CD8-positive, alpha-beta memory T cell (primary cell): ENCODE measurements at regions not wholly inside any gene's neighbourhood (a gene's known extent, or its start where the extent isn't known, plus 50 kb on each side); places are given as distances from the start of the nearest gene placed in this dataset.

Source experiments
- CTCF ChIA-PET: fragments of 350-600 bp; sonication (Branson Sonifier 250); formaldehyde crosslinking; loops from one replicate; lab custom pipeline; 2021; ENCODE audit warnings: antibody characterized with exemption; lab: Charles Lee
- POLR2A ChIA-PET: fragments of 350-600 bp; sonication (Branson Sonifier 250); formaldehyde crosslinking; loops from one replicate; lab custom pipeline; 2021; ENCODE audit warnings: antibody characterized with exemption; lab: Charles Lee
- DNase-seq, 5 donors: peaks; one replicate each; pipeline versions ENCODE4 v3.0.0 to v3.0.0-alpha.2; 2020 to 2022; ENCODE audit warnings: mixed read lengths in 1 of 5
- H3K27ac ChIP-seq: one replicate; pipeline ENCODE4 v1.7.0; 2013; ENCODE audit warnings: low read depth, mild to moderate bottlenecking, low read length, moderate library complexity
- H3K27me3 ChIP-seq: 2 replicates; pipeline ENCODE4 v1.7.0; 2013; ENCODE audit warnings: low read length, mild to moderate bottlenecking; ENCODE audit not compliant: insufficient read depth, poor library complexity, severe bottlenecking
- H3K36me3 ChIP-seq: 2 replicates; pipeline ENCODE4 v1.7.0; 2013; ENCODE audit warnings: mild to moderate bottlenecking, low read length, moderate library complexity; ENCODE audit not compliant: insufficient read depth
- H3K4me1 ChIP-seq: 2 replicates; pipeline ENCODE4 v1.7.0; 2013; ENCODE audit warnings: mild to moderate bottlenecking, low read length, moderate library complexity; ENCODE audit not compliant: insufficient read depth
- H3K4me3 ChIP-seq: 2 replicates; pipeline ENCODE4 v1.7.0; 2013; ENCODE audit warnings: mild to moderate bottlenecking, low read length
- H3K9me3 ChIP-seq: 2 replicates; pipeline ENCODE4 v1.7.0; 2013; ENCODE audit warnings: mild to moderate bottlenecking, low read length
- H3K27ac Mint-ChIP-seq, 8 donors: one replicate each; pipeline ENCODE4 v1.8.0; 2020 to 2021; ENCODE audit warnings: mixed read lengths in 8 of 8, mild to moderate bottlenecking in 6 of 8, inconsistent platforms in 3 of 8, moderate library complexity in 3 of 8
- H3K27me3 Mint-ChIP-seq, 2 donors: one replicate each; pipeline ENCODE4 v1.8.0; 2020 to 2021; ENCODE audit warnings: mixed read lengths in 2 of 2, mild to moderate bottlenecking in 1 of 2, moderate library complexity in 1 of 2
- H3K36me3 Mint-ChIP-seq, 3 donors: one replicate each; pipeline ENCODE4 v1.8.0; 2020 to 2021; ENCODE audit warnings: mixed read lengths in 3 of 3, inconsistent platforms in 1 of 3, mild to moderate bottlenecking in 1 of 3
- H3K4me1 Mint-ChIP-seq, 3 donors: one replicate each; pipeline ENCODE4 v1.8.0; 2020 to 2021; ENCODE audit warnings: mixed read lengths in 3 of 3, inconsistent platforms in 1 of 3, mild to moderate bottlenecking in 1 of 3
- H3K4me3 Mint-ChIP-seq, 7 donors: one replicate each; pipeline ENCODE4 v1.8.0; 2020 to 2021; ENCODE audit warnings: mixed read lengths in 7 of 7, mild to moderate bottlenecking in 6 of 7, moderate library complexity in 4 of 7, inconsistent platforms in 2 of 7
- H3K9me3 Mint-ChIP-seq, 5 donors: one replicate each; pipeline ENCODE4 v1.8.0; 2020 to 2022; ENCODE audit warnings: mixed read lengths in 5 of 5, mild to moderate bottlenecking in 3 of 5, moderate library complexity in 2 of 5, inconsistent platforms in 1 of 5

GRCh38 chr3:59249004-59249403 lies 199.2 kb upstream of the CFAP20DC start:
- no peaks in the 10 kb centered on the region for H3K27me3 ChIP-seq
- H3K27me3 Mint-ChIP-seq, result peaks cover 0 to 2% of the 10 kb centered on the region in 2 donors
- H3K4me3 Mint-ChIP-seq, result no peak overlapping the region
- H3K9me3 Mint-ChIP-seq, result no peaks in the 10 kb centered on the region
- H3K27ac ChIP-seq, result no peak overlapping the region
- no peaks in the 10 kb centered on the region for H3K9me3 ChIP-seq
- H3K4me3 ChIP-seq, result no peak overlapping the region
- no peaks in the 10 kb centered on the region for H3K36me3 ChIP-seq
- no peak for DNase-seq
- no peaks in the 10 kb centered on the region for H3K4me1 ChIP-seq
- H3K27ac Mint-ChIP-seq, result peak overlapping the region in 1 of 8 donors; percentile 72
- no peaks in the 10 kb centered on the region for H3K36me3 Mint-ChIP-seq
- POLR2A ChIA-PET, result no interaction called here
- CTCF ChIA-PET, result no interaction called here
- peaks cover 0 to 8% (median 5%) of the 10 kb centered on the region in 3 donors for H3K4me1 Mint-ChIP-seq

- Histone ChIP-seq H3K4me1 (no peaks in the 10 kb centered on the region), H3K27ac (no peak overlapping the region), H3K9me3 (no peaks in the 10 kb centered on the region), H3K36me3 (no peaks in the 10 kb centered on the region), H3K4me3 (no peak overlapping the region), H3K27me3 (no peaks in the 10 kb centered on the region)
- H3K9me3 Mint-ChIP-seq, result no peaks in the 10 kb centered on the region
- no peaks in the 10 kb centered on the region for H3K36me3 Mint-ChIP-seq
- POLR2A ChIA-PET, result no interaction called here
- peaks cover 0 to 8% (median 5%) of the 10 kb centered on the region in 3 donors for H3K4me1 Mint-ChIP-seq
- DNase-seq, result no peak
- CTCF ChIA-PET, result no interaction called here
- H3K27me3 Mint-ChIP-seq, result peaks cover 0 to 1% of the 10 kb centered on the region in 2 donors
- no peak overlapping the region for H3K4me3 Mint-ChIP-seq
- no peak overlapping the region for H3K27ac Mint-ChIP-seq
Measured at GRCh38 chr3:59247402-59247841, 197.6 kb upstream of the CFAP20DC start.

- Histone ChIP-seq H3K4me3 (no peak overlapping the region), H3K9me3 (no peaks in the 10 kb centered on the region), H3K27ac (no peak overlapping the region), H3K27me3 (no peaks in the 10 kb centered on the region), H3K4me1 (no peaks in the 10 kb centered on the region), H3K36me3 (no peaks in the 10 kb centered on the region)
- CTCF ChIA-PET, result no interaction called here
- Mint-ChIP-seq H3K27ac (no peak overlapping the region), H3K36me3 (no peaks in the 10 kb centered on the region), H3K27me3 (peaks cover 0 to 3% of the 10 kb centered on the region in 2 donors), H3K9me3 (no peaks in the 10 kb centered on the region), H3K4me3 (no peak overlapping the region), H3K4me1 (peaks cover 0 to 8% (median 5%) of the 10 kb centered on the region in 3 donors)
- POLR2A ChIA-PET, result no interaction called here
- no peak for DNase-seq
Measured at GRCh38 chr3:59246719-59247401, 197.0 kb upstream of the CFAP20DC start.

- peaks cover 0 to 3% of the 10 kb centered on the region in 2 donors for H3K27me3 Mint-ChIP-seq
Measured at GRCh38 chr3:59245859-59246501, 196.2 kb upstream of the CFAP20DC start.

GRCh38 chr3:59245300-59245858 lies 195.6 kb upstream of the CFAP20DC start:
- Mint-ChIP-seq H3K4me1 (peaks cover 0 to 8% (median 5%) of the 10 kb centered on the region in 3 donors), H3K9me3 (no peaks in the 10 kb centered on the region), H3K4me3 (no peak overlapping the region), H3K36me3 (no peaks in the 10 kb centered on the region), H3K27me3 (peaks cover 0 to 3% of the 10 kb centered on the region in 2 donors), H3K27ac (no peak overlapping the region)
- Histone ChIP-seq H3K27me3 (no peaks in the 10 kb centered on the region), H3K27ac (no peak overlapping the region), H3K36me3 (no peaks in the 10 kb centered on the region), H3K4me1 (no peaks in the 10 kb centered on the region), H3K4me3 (no peak overlapping the region), H3K9me3 (no peaks in the 10 kb centered on the region)
- ChIA-PET POLR2A (no interaction called here), CTCF (no interaction called here)
- no peak for DNase-seq

More at GRCh38 chr3:59245859-59246501, 196.2 kb upstream of the CFAP20DC start:
- H3K9me3 Mint-ChIP-seq, result no peaks in the 10 kb centered on the region
- H3K27ac Mint-ChIP-seq, result no peak overlapping the region
- ChIA-PET CTCF (no interaction called here), POLR2A (no interaction called here)
- Histone ChIP-seq H3K36me3 (no peaks in the 10 kb centered on the region), H3K9me3 (no peaks in the 10 kb centered on the region), H3K27me3 (no peaks in the 10 kb centered on the region), H3K4me1 (no peaks in the 10 kb centered on the region), H3K4me3 (no peak overlapping the region), H3K27ac (no peak overlapping the region)
- H3K4me1 Mint-ChIP-seq, result peaks cover 0 to 8% (median 5%) of the 10 kb centered on the region in 3 donors
- no peak overlapping the region for H3K4me3 Mint-ChIP-seq
- H3K36me3 Mint-ChIP-seq, result no peaks in the 10 kb centered on the region
- no peak for DNase-seq

- CTCF ChIA-PET, result no interaction called here
- no peak for DNase-seq
- no peaks in the 10 kb centered on the region for H3K27me3 ChIP-seq
- H3K4me1 Mint-ChIP-seq, result peaks cover 0 to 8% (median 5%) of the 10 kb centered on the region in 3 donors
- no peaks in the 10 kb centered on the region for H3K4me1 ChIP-seq
- no peak overlapping the region for H3K27ac ChIP-seq
- H3K27ac Mint-ChIP-seq, result no peak overlapping the region
- H3K9me3 Mint-ChIP-seq, result no peaks in the 10 kb centered on the region
- no peak overlapping the region for H3K4me3 ChIP-seq
- peaks cover 0 to 3% of the 10 kb centered on the region in 2 donors for H3K27me3 Mint-ChIP-seq
- no peaks in the 10 kb centered on the region for H3K36me3 ChIP-seq
- no peaks in the 10 kb centered on the region for H3K36me3 Mint-ChIP-seq
- H3K9me3 ChIP-seq, result no peaks in the 10 kb centered on the region
- POLR2A ChIA-PET, result no interaction called here
- H3K4me3 Mint-ChIP-seq, result no peak overlapping the region
Measured at GRCh38 chr3:59244343-59244742, 194.5 kb upstream of the CFAP20DC start.

- Mint-ChIP-seq H3K9me3 (peaks cover 0 to 2% (median 0%) of the 10 kb centered on the region in 5 donors), H3K27me3 (peaks cover 4 to 6% of the 10 kb centered on the region in 2 donors), H3K36me3 (no peaks in the 10 kb centered on the region), H3K27ac (no peak overlapping the region), H3K4me3 (no peak overlapping the region), H3K4me1 (peaks cover 0 to 8% (median 5%) of the 10 kb centered on the region in 3 donors)
- Histone ChIP-seq H3K4me3 (no peak overlapping the region), H3K27ac (no peak overlapping the region), H3K27me3 (no peaks in the 10 kb centered on the region), H3K36me3 (no peaks in the 10 kb centered on the region), H3K9me3 (no peaks in the 10 kb centered on the region), H3K4me1 (no peaks in the 10 kb centered on the region)
- CTCF ChIA-PET, result no interaction called here
- no peak for DNase-seq
- POLR2A ChIA-PET, result interaction anchor here (0.6 kb wide), 1 partner anchor 8 kb away, joined by 3 read pairs; no protein-coding TSS in a partner anchor
Measured at GRCh38 chr3:59243476-59243875, 193.7 kb upstream of the CFAP20DC start.

- Histone ChIP-seq H3K4me3 (no peak overlapping the region), H3K27ac (no peak overlapping the region), H3K36me3 (no peaks in the 10 kb centered on the region), H3K27me3 (no peaks in the 10 kb centered on the region), H3K9me3 (no peaks in the 10 kb centered on the region), H3K4me1 (peaks cover 1% of the 10 kb centered on the region)
- peaks cover 0 to 3% (median 0%) of the 10 kb centered on the region in 3 donors for H3K36me3 Mint-ChIP-seq
- CTCF ChIA-PET, result no interaction called here
- no peak overlapping the region for H3K4me3 Mint-ChIP-seq
- peaks cover 0 to 2% (median 0%) of the 10 kb centered on the region in 5 donors for H3K9me3 Mint-ChIP-seq
- peaks cover 14 to 16% of the 10 kb centered on the region in 2 donors for H3K27me3 Mint-ChIP-seq
- H3K27ac Mint-ChIP-seq, result no peak overlapping the region
- no peak for DNase-seq
- POLR2A ChIA-PET, result no interaction called here
- peaks cover 7 to 10% (median 8%) of the 10 kb centered on the region in 3 donors for H3K4me1 Mint-ChIP-seq
Measured at GRCh38 chr3:59240666-59241255, 190.9 kb upstream of the CFAP20DC start.
